DND-41 (cell line): ENCODE measurements at regions not wholly inside any gene's neighbourhood (a gene's known extent, or its start where the extent isn't known, plus 50 kb on each side); places are given as distances from the start of the nearest gene placed in this dataset.

Experiments used
- EZH2 ChIP-seq: IDR thresholded peaks from 3 replicates; pipeline ENCODE4 v1.6.1; 2012; ENCODE audit warnings: borderline replicate concordance, low read depth, mild to moderate bottlenecking, moderate library complexity, low read length, inconsistent platforms; ENCODE audit not compliant: severe bottlenecking
- TF ChIP-seq, protein P1 (sequence below): IDR thresholded peaks from 2 replicates; pipeline ENCODE4 v1.5.1; 2012; ENCODE audit warnings: borderline replicate concordance, low read length, moderate library complexity, mild to moderate bottlenecking; ENCODE audit not compliant: poor library complexity, severe bottlenecking; ENCODE audit errors: extremely low read depth

DNA sequence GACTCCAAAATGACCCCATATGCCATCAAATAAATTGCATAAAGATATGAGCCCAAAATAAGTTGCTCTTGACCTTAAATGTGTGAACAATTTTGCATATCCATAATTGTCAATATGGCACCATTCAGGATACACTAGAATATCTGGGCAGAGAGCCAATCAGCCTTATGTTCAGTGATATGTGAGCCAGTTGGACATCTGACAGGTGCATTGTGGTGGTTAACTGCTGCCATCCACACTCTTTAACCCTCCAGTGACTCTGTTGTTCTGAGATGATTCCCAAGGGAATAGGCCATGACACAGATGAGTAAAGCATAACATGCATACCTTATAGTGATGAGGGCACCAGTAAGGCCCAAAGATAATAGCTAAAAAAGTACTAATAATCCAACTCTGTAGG is 500.1 kb downstream of the PCDH18 start:
- TF ChIP-seq, protein P1, sequence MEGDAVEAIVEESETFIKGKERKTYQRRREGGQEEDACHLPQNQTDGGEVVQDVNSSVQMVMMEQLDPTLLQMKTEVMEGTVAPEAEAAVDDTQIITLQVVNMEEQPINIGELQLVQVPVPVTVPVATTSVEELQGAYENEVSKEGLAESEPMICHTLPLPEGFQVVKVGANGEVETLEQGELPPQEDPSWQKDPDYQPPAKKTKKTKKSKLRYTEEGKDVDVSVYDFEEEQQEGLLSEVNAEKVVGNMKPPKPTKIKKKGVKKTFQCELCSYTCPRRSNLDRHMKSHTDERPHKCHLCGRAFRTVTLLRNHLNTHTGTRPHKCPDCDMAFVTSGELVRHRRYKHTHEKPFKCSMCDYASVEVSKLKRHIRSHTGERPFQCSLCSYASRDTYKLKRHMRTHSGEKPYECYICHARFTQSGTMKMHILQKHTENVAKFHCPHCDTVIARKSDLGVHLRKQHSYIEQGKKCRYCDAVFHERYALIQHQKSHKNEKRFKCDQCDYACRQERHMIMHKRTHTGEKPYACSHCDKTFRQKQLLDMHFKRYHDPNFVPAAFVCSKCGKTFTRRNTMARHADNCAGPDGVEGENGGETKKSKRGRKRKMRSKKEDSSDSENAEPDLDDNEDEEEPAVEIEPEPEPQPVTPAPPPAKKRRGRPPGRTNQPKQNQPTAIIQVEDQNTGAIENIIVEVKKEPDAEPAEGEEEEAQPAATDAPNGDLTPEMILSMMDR = no peak
- no peak for TF ChIP-seq EZH2
